Suprapubic skin (tissue), 4 donors: ENCODE measurements at regions not wholly inside any gene's neighbourhood (a gene's known extent, or its start where the extent isn't known, plus 50 kb on each side); places are given as distances from the start of the nearest gene placed in this dataset.

Experiments
- DNase-seq, 2 donors: peaks; one replicate each; pipeline ENCODE4 v3.0.0-alpha.2; 2019; ENCODE audit warnings: low spot score in 2 of 2
- H3K27ac ChIP-seq: fragments of 200-600 bp; sonication (generic); one replicate; pipeline ENCODE4 v1.5.1; 2019
- H3K27me3 ChIP-seq: fragments of 200-600 bp; sonication (generic); one replicate; pipeline ENCODE4 v1.5.1; 2019
- H3K36me3 ChIP-seq: fragments of 200-600 bp; sonication (generic); one replicate; pipeline ENCODE4 v1.5.1; 2019
- H3K4me1 ChIP-seq: fragments of 200-600 bp; sonication (generic); one replicate; pipeline ENCODE4 v1.5.1; 2019
- H3K4me3 ChIP-seq: fragments of 200-600 bp; sonication (generic); one replicate; pipeline ENCODE4 v1.5.1; 2019; ENCODE audit warnings: mild to moderate bottlenecking
- H3K9me3 ChIP-seq: fragments of 200-600 bp; sonication (generic); one replicate; pipeline ENCODE4 v1.5.1; 2019
- EP300 ChIP-seq: sonication (generic); formaldehyde crosslinking; IDR thresholded peaks from one replicate; pipeline ENCODE4 v1.6.1; 2017; ENCODE audit warnings: antibody characterized with exemption
- POLR2A ChIP-seq, 2 donors: fragments of 450-650 bp; IDR thresholded peaks; one replicate each; pipeline ENCODE4 v1.6.1; 2017; ENCODE audit warnings: antibody characterized with exemption in 2 of 2, mild to moderate bottlenecking in 2 of 2, moderate library complexity in 2 of 2
- POLR2AphosphoS5 ChIP-seq, 3 donors: sonication (generic); formaldehyde crosslinking; IDR thresholded peaks; one replicate each; pipeline ENCODE4 v1.6.1; 2017; ENCODE audit warnings: antibody characterized with exemption in 3 of 3
- WGBS: methylation state at CpG from one replicate; pipeline ENCODE4 v1.1.5; 2018; 5-methylcytosine and 5-hydroxymethylcytosine counted together
- TF ChIP-seq, protein P1 (sequence below), 2 donors: fragments of 200-600 bp in 1 of 2; fragments of 450-650 bp in 1 of 2; sonication (generic) in 1 of 2; IDR thresholded peaks; one replicate each; pipeline ENCODE4 v1.5.1; 2016 to 2019; ENCODE audit warnings: antibody characterized with exemption in 2 of 2, mild to moderate bottlenecking in 1 of 2, moderate library complexity in 1 of 2

DNA sequence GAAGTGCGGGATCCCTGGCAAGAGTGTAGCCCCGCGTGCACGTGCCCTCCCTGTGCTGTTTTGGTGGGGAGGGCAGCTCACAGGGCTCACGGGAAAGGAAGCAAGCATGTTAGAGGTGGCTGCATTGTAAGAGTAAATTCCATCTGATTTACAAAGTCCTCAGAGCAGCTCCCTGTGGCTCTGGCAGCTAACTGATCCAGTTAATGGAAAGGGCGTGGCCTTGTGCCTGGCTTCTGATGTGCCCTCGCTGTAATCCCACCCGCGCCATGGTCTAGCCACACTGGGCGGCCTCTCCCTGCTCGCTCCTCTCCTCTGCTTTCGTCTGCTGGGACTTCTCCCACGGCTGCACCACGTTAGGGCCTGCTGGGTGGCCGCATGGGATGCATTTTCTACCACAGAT is 258.5 kb downstream of the FGF9 start:
- Histone ChIP-seq H3K27ac (no peak overlapping the region), H3K4me3 (no peak overlapping the region), H3K36me3 (no peaks in the 10 kb centered on the region), H3K9me3 (no peaks in the 10 kb centered on the region), H3K27me3 (no peaks in the 10 kb centered on the region), H3K4me1 (no peaks in the 10 kb centered on the region)
- DNase-seq: no peak
- 77% methylated on average over 15 of the region's 15 CpGs for WGBS
- TF ChIP-seq POLR2A (IDR thresholded peaks at IDR 0.05) (no peak), POLR2AphosphoS5 (IDR thresholded peaks at IDR 0.05) (no peak), EP300 (no peak)
- TF ChIP-seq, protein P1, sequence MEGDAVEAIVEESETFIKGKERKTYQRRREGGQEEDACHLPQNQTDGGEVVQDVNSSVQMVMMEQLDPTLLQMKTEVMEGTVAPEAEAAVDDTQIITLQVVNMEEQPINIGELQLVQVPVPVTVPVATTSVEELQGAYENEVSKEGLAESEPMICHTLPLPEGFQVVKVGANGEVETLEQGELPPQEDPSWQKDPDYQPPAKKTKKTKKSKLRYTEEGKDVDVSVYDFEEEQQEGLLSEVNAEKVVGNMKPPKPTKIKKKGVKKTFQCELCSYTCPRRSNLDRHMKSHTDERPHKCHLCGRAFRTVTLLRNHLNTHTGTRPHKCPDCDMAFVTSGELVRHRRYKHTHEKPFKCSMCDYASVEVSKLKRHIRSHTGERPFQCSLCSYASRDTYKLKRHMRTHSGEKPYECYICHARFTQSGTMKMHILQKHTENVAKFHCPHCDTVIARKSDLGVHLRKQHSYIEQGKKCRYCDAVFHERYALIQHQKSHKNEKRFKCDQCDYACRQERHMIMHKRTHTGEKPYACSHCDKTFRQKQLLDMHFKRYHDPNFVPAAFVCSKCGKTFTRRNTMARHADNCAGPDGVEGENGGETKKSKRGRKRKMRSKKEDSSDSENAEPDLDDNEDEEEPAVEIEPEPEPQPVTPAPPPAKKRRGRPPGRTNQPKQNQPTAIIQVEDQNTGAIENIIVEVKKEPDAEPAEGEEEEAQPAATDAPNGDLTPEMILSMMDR (IDR thresholded peaks at IDR 0.05): no peak

DNA sequence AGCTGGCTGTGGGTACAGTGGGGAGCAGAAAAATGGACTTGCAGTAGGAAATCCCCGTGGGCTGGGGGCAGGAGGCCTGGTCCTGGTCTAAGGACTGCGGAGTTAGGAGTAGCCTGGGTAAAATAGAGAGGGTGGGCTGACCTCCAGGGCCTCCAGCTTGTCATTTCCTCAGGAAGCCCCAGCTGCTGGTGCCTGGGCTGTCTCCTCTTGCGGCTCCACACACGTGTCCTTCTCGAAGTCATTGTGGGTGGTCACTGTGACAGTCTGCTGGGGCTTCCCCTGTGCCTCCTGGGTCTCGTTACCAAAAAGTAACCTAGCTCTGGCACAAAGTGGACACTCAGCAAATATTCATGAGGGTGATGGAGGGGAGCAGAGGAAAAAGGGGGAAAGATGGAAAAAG is 259.7 kb downstream of the FGF9 start:
- no peak overlapping the region for H3K27ac ChIP-seq
- H3K36me3 ChIP-seq: no peaks in the 10 kb centered on the region
- 52% methylated on average over 6 of the region's 6 CpGs for WGBS
- no peak overlapping the region for H3K4me3 ChIP-seq
- TF ChIP-seq POLR2A (IDR thresholded peaks at IDR 0.05) (no peak), POLR2AphosphoS5 (IDR thresholded peaks at IDR 0.05) (no peak), EP300 (no peak)
- TF ChIP-seq, protein P1 (IDR thresholded peaks at IDR 0.05): no peak
- no peaks in the 10 kb centered on the region for H3K9me3 ChIP-seq
- H3K27me3 ChIP-seq: no peaks in the 10 kb centered on the region
- DNase-seq: no peak
- H3K4me1 ChIP-seq: no peaks in the 10 kb centered on the region

DNA sequence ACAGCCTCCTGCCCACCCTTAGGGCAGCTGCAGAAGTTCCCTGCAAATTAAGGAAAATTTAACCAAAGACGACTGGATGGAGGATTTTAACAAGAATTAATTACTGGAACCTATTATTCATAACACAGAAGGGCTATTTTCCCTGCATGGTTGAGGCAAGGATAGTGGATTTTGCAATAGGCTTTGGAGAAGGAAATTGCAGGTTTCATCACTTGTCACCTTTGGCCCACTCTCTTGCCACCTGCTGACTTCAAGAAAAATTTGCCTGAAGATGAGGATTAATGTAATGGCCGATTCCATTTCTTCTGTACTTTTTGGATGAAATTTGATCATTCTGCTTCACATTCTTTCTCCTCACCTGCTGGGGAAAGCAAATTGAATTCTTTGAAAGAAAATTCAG is 261.7 kb downstream of the FGF9 start:
- 82% methylated on average over 2 of the region's 2 CpGs for WGBS
- DNase-seq: no peak
- H3K9me3 ChIP-seq: no peaks in the 10 kb centered on the region
- H3K27me3 ChIP-seq: no peaks in the 10 kb centered on the region
- H3K27ac ChIP-seq: no peak overlapping the region
- H3K36me3 ChIP-seq: no peaks in the 10 kb centered on the region
- H3K4me3 ChIP-seq: no peak overlapping the region
- TF ChIP-seq, protein P1 (IDR thresholded peaks at IDR 0.05): no peak
- TF ChIP-seq POLR2A (IDR thresholded peaks at IDR 0.05) (no peak), EP300 (no peak), POLR2AphosphoS5 (IDR thresholded peaks at IDR 0.05) (no peak)
- H3K4me1 ChIP-seq: no peaks in the 10 kb centered on the region

DNA sequence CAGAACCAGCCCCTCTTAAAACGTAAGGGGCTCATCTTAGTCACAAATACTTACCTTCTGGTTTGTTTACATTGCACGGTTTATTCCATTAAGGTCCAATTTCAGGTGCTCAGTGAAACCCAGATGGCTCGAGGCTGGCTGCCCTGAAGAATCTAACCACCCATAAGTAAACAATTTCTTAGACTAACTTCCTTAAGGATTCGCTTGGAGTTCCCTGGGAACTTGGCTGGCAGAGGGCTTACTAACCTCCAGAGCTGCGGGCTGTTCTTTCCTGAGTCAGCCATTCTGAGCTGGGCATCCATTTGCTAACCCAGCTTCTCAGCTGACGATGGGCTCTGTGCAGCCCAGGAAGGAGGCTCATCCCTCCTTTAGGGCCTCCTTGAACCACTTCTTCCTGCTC is 262.1 kb downstream of the FGF9 start:
- no peak for DNase-seq
- H3K4me3 ChIP-seq: no peak overlapping the region
- no peaks in the 10 kb centered on the region for H3K27me3 ChIP-seq
- no peaks in the 10 kb centered on the region for H3K9me3 ChIP-seq
- no peak overlapping the region for H3K27ac ChIP-seq
- TF ChIP-seq EP300 (no peak), POLR2AphosphoS5 (IDR thresholded peaks at IDR 0.05) (no peak), POLR2A (IDR thresholded peaks at IDR 0.05) (no peak)
- TF ChIP-seq, protein P1 (IDR thresholded peaks at IDR 0.05): no peak
- no peaks in the 10 kb centered on the region for H3K36me3 ChIP-seq
- no peaks in the 10 kb centered on the region for H3K4me1 ChIP-seq
- WGBS: 56% methylated on average over 6 of the region's 6 CpGs

DNA sequence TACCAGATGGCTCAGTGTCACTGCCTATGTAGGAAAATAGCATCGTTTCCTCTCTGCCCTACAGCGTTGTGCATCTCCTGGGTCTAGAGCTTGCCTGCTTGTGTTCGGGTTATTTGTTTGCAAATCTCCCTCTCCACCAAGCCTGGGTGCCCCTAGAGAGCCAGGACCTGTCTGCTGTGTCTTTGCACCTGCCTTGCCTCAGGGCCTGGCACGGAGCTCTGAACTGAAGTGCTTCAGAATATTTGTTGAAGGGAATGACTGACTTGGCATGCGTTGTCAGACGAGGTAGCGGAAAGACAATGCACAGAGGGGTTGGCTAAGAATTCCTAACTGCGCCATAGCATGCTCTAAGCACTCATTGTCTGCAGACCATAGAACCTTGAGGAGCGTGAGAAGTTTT is 263.4 kb downstream of the FGF9 start:
- WGBS: 52% methylated on average over 9 of the region's 9 CpGs
- Histone ChIP-seq H3K27me3 (no peaks in the 10 kb centered on the region), H3K36me3 (no peaks in the 10 kb centered on the region), H3K4me1 (no peaks in the 10 kb centered on the region), H3K9me3 (no peaks in the 10 kb centered on the region), H3K27ac (no peak overlapping the region), H3K4me3 (no peak overlapping the region)
- no peak for DNase-seq
- TF ChIP-seq, protein P1 (IDR thresholded peaks at IDR 0.05): no peak
- TF ChIP-seq POLR2AphosphoS5 (IDR thresholded peaks at IDR 0.05) (no peak), EP300 (no peak), POLR2A (IDR thresholded peaks at IDR 0.05) (no peak)
